ENCODE measurements at regions not wholly inside any gene's neighbourhood (a gene's known extent, or its start where the extent isn't known, plus 50 kb on each side); places are given as distances from the start of the nearest gene placed in this dataset.

DNA sequence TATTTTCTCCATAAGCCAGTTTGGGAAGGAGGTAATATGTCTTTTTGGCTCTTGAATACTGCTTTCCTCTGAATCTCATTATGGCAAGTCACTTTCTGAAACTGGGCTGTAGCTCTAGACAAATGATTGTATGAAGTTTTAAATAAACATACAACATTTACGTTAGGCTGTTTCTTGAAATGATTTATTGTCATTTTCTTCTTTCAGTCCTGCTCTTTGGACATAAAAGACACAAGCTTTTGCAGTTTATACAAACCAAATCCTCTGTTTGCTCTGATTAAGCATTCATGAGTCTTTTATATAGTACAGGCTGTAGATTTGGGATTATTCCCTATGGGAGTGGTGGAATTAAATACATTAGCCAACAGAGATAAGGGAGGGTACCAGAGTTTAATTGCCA lies 139.7 kb downstream of the CEP120 start:
- TF ChIP-seq POLR2A (IDR thresholded peaks at IDR 0.05): no peak
- TF ChIP-seq, protein P1, sequence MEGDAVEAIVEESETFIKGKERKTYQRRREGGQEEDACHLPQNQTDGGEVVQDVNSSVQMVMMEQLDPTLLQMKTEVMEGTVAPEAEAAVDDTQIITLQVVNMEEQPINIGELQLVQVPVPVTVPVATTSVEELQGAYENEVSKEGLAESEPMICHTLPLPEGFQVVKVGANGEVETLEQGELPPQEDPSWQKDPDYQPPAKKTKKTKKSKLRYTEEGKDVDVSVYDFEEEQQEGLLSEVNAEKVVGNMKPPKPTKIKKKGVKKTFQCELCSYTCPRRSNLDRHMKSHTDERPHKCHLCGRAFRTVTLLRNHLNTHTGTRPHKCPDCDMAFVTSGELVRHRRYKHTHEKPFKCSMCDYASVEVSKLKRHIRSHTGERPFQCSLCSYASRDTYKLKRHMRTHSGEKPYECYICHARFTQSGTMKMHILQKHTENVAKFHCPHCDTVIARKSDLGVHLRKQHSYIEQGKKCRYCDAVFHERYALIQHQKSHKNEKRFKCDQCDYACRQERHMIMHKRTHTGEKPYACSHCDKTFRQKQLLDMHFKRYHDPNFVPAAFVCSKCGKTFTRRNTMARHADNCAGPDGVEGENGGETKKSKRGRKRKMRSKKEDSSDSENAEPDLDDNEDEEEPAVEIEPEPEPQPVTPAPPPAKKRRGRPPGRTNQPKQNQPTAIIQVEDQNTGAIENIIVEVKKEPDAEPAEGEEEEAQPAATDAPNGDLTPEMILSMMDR (IDR thresholded peaks at IDR 0.05): no peak
